ENCODE measurements at regions not wholly inside any gene's neighbourhood (a gene's known extent, or its start where the extent isn't known, plus 50 kb on each side); places are given as distances from the start of the nearest gene placed in this dataset.
A peak's percentile ranks its signal among the peaks of the same experiment; 100 is the strongest.

- H2AFZ ChIP-seq (ENCODE audit: low read depth, low read length), result no peak overlapping the region
- no peaks in the 10 kb centered on the region for H3K4me1 ChIP-seq (ENCODE audit: insufficient read depth, low read length)
- no peak overlapping the region for H3K27ac Mint-ChIP-seq (ENCODE audit: unreplicated experiment)
- H3K9ac ChIP-seq (ENCODE audit: low read length), result no peak overlapping the region
- H3K9me3 ChIP-seq (ENCODE audit: insufficient read depth, low read depth, low read length), result no peaks in the 10 kb centered on the region
- H3K4me1 Mint-ChIP-seq (ENCODE audit: low read depth, unreplicated experiment), result peaks cover 4% of the 10 kb centered on the region
- no peaks in the 10 kb centered on the region for H4K20me1 ChIP-seq (ENCODE audit: insufficient read depth, low read length)
- H3K9me3 Mint-ChIP-seq (ENCODE audit: unreplicated experiment), result peaks cover 6% of the 10 kb centered on the region
- no peak overlapping the region for H3K4me2 ChIP-seq (ENCODE audit: low read length)
- no peaks in the 10 kb centered on the region for H3K36me3 Mint-ChIP-seq (ENCODE audit: low read depth, unreplicated experiment)
- peaks cover 4% of the 10 kb centered on the region for H3K27me3 Mint-ChIP-seq (ENCODE audit: low read depth, unreplicated experiment)
- H3K4me3 Mint-ChIP-seq (ENCODE audit: unreplicated experiment), result no peak overlapping the region
- no peak for DNase-seq (ENCODE audit: low read depth)
- no peak for FAIRE-seq
- no peaks in the 10 kb centered on the region for H3K79me2 ChIP-seq (ENCODE audit: insufficient read depth, low read length)
- H3K27ac ChIP-seq (ENCODE audit: low read depth, low read length), result no peak overlapping the region
- no peaks in the 10 kb centered on the region for H3K27me3 ChIP-seq (ENCODE audit: insufficient read depth, low read length)
- no peak overlapping the region for H3K4me3 ChIP-seq (ENCODE audit: insufficient read depth, low read depth, low read length)
- no peaks in the 10 kb centered on the region for H3K36me3 ChIP-seq (ENCODE audit: insufficient read depth, low read length)
- no peak for TF ChIP-seq EZH2 (IDR thresholded peaks at IDR 0.05; ENCODE audit: insufficient read depth, low read length)
- no peak for TF ChIP-seq CTCF (IDR thresholded peaks at IDR 0.05; ENCODE audit: insufficient read depth, low read depth, low read length)
Measured at GRCh38 chr3:73210759-73211158, 149.3 kb downstream of the EBLN2 start.

- Mint-ChIP-seq H3K9me3 (ENCODE audit: unreplicated experiment) (peaks cover 6% of the 10 kb centered on the region), H3K27ac (ENCODE audit: unreplicated experiment) (no peak overlapping the region), H3K4me1 (ENCODE audit: low read depth, unreplicated experiment) (peaks cover 6% of the 10 kb centered on the region), H3K36me3 (ENCODE audit: low read depth, unreplicated experiment) (no peaks in the 10 kb centered on the region), H3K27me3 (ENCODE audit: low read depth, unreplicated experiment) (no peaks in the 10 kb centered on the region), H3K4me3 (ENCODE audit: unreplicated experiment) (no peak overlapping the region)
- no peaks in the 10 kb centered on the region for H3K79me2 ChIP-seq (ENCODE audit: insufficient read depth, low read length)
- peaks cover 3% of the 10 kb centered on the region for H3K4me1 ChIP-seq (ENCODE audit: insufficient read depth, low read length)
- TF ChIP-seq CTCF (IDR thresholded peaks at IDR 0.05; ENCODE audit: insufficient read depth, low read depth, low read length) (no peak), EZH2 (IDR thresholded peaks at IDR 0.05; ENCODE audit: insufficient read depth, low read length) (no peak)
- H3K27ac ChIP-seq (ENCODE audit: low read depth, low read length), result no peak overlapping the region
- H3K4me3 ChIP-seq (ENCODE audit: insufficient read depth, low read depth, low read length), result no peak overlapping the region
- no peak overlapping the region for H3K4me2 ChIP-seq (ENCODE audit: low read length)
- FAIRE-seq, result no peak
- H3K9ac ChIP-seq (ENCODE audit: low read length), result no peak overlapping the region
- no peaks in the 10 kb centered on the region for H3K36me3 ChIP-seq (ENCODE audit: insufficient read depth, low read length)
- DNase-seq (ENCODE audit: low read depth), result no peak
- no peaks in the 10 kb centered on the region for H4K20me1 ChIP-seq (ENCODE audit: insufficient read depth, low read length)
- no peak overlapping the region for H2AFZ ChIP-seq (ENCODE audit: low read depth, low read length)
- H3K27me3 ChIP-seq (ENCODE audit: insufficient read depth, low read length), result no peaks in the 10 kb centered on the region
- no peaks in the 10 kb centered on the region for H3K9me3 ChIP-seq (ENCODE audit: insufficient read depth, low read depth, low read length)
Measured at GRCh38 chr3:73212683-73213082, 151.2 kb downstream of the EBLN2 start.

GRCh38 chr3:73213896-73214295 lies 152.4 kb downstream of the EBLN2 start:
- Histone ChIP-seq H4K20me1 (ENCODE audit: insufficient read depth, low read length) (no peaks in the 10 kb centered on the region), H3K27me3 (ENCODE audit: insufficient read depth, low read length) (no peaks in the 10 kb centered on the region), H3K27ac (ENCODE audit: low read depth, low read length) (peak overlapping the region; percentile 54), H3K4me1 (ENCODE audit: insufficient read depth, low read length) (peaks cover 3% of the 10 kb centered on the region), H3K36me3 (ENCODE audit: insufficient read depth, low read length) (no peaks in the 10 kb centered on the region), H2AFZ (ENCODE audit: low read depth, low read length) (no peak overlapping the region), H3K4me3 (ENCODE audit: insufficient read depth, low read depth, low read length) (no peak overlapping the region), H3K4me2 (ENCODE audit: low read length) (no peak overlapping the region), H3K9me3 (ENCODE audit: insufficient read depth, low read depth, low read length) (no peaks in the 10 kb centered on the region), H3K9ac (ENCODE audit: low read length) (no peak overlapping the region), H3K79me2 (ENCODE audit: insufficient read depth, low read length) (no peaks in the 10 kb centered on the region)
- Mint-ChIP-seq H3K4me1 (ENCODE audit: low read depth, unreplicated experiment) (peaks cover 6% of the 10 kb centered on the region), H3K4me3 (ENCODE audit: unreplicated experiment) (no peak overlapping the region), H3K9me3 (ENCODE audit: unreplicated experiment) (peaks cover 6% of the 10 kb centered on the region), H3K36me3 (ENCODE audit: low read depth, unreplicated experiment) (no peaks in the 10 kb centered on the region), H3K27me3 (ENCODE audit: low read depth, unreplicated experiment) (no peaks in the 10 kb centered on the region), H3K27ac (ENCODE audit: unreplicated experiment) (no peak overlapping the region)
- peak; percentile 80 for FAIRE-seq
- TF ChIP-seq CTCF (IDR thresholded peaks at IDR 0.05; ENCODE audit: insufficient read depth, low read depth, low read length), result no peak
- no peak for TF ChIP-seq EZH2 (IDR thresholded peaks at IDR 0.05; ENCODE audit: insufficient read depth, low read length)
- peak; percentile 87 for DNase-seq (ENCODE audit: low read depth)
